ENCODE measurements at regions not wholly inside any gene's neighbourhood (a gene's known extent, or its start where the extent isn't known, plus 50 kb on each side); places are given as distances from the start of the nearest gene placed in this dataset.

DNA sequence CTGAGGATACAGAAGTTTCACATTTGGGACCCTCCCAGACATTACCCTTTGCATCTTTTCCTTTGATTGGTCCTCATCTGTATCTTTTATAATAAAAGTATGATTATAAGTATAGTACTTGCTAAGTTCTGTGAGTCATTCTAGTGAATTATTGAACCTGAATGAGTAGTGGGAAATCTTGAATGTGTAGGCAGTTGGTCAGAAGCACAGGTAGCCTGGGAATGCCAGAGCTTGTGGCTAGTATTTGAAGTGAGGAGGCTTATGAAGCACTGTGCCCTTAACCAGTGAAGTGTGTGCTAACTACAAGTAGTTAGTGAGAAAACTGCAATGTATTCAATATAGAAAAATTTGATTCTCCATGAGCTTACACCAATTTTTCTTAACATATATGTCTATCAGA is 257.6 kb downstream of the GRB14 start:
- Histone ChIP-seq H3K9me3 (no peaks in the 10 kb centered on the region), H3K27me3 (no peaks in the 10 kb centered on the region), H3K36me3 (no peaks in the 10 kb centered on the region), H3K27ac (no peak overlapping the region), H3K4me3 (no peak overlapping the region), H3K4me1 (no peaks in the 10 kb centered on the region)
- TF ChIP-seq CTCF (IDR thresholded peaks at IDR 0.05): no peak
- TF ChIP-seq EP300 (IDR thresholded peaks at IDR 0.05): no peak
- no peak for TF ChIP-seq POLR2AphosphoS5 (IDR thresholded peaks at IDR 0.05)
- TF ChIP-seq POLR2A (IDR thresholded peaks at IDR 0.05): no peak
- no peak for ATAC-seq

DNA sequence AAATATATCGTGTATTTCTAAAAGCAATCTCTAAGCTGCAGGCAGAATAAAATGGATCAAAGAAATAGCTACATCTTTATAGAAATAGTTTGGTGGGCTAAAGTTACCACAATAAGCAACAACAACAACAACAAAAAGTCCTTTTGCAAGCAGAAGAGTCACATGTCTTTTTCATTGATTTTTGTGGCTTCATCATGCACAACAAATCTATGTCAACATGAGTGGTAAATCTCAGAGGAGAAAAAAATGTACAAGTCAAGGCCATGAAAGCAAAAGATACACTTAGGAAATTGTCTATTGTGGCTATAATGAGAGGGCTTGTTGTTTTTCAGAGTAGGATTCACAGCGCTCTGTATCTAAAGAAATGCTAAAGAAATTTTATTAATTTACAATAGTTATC is 269.7 kb downstream of the GRB14 start:
- 87 to 90% methylated on average over 2 of the region's 2 CpGs for WGBS, 2 donors (ENCODE audit: low coverage in 1 of 2)

GRCh38 chr2:164335947-164336346 is 285.3 kb downstream of the GRB14 start:
- H3K27ac ChIP-seq: no peak overlapping the region
- H3K9me3 ChIP-seq: no peaks in the 10 kb centered on the region
- TF ChIP-seq POLR2A (IDR thresholded peaks at IDR 0.05): no peak
- TF ChIP-seq CTCF (IDR thresholded peaks at IDR 0.05): no peak
- no peak for TF ChIP-seq EP300 (IDR thresholded peaks at IDR 0.05)
- TF ChIP-seq POLR2AphosphoS5 (IDR thresholded peaks at IDR 0.05): no peak
- H3K36me3 ChIP-seq: no peaks in the 10 kb centered on the region
- H3K4me3 ChIP-seq: no peak overlapping the region
- H3K4me1 ChIP-seq: no peaks in the 10 kb centered on the region
- no peak for ATAC-seq
- WGBS, 2 donors (ENCODE audit: low coverage in 1 of 2): 62 to 69% methylated on average over 2 of the region's 2 CpGs
- no peaks in the 10 kb centered on the region for H3K27me3 ChIP-seq

More for the DNA sequence above, 269.7 kb downstream of the GRB14 start:
- TF ChIP-seq POLR2A (IDR thresholded peaks at IDR 0.05): no peak
- TF ChIP-seq EP300 (IDR thresholded peaks at IDR 0.05): no peak
- TF ChIP-seq CTCF (IDR thresholded peaks at IDR 0.05): no peak
- TF ChIP-seq POLR2AphosphoS5 (IDR thresholded peaks at IDR 0.05): no peak
- ATAC-seq: no peak
- H3K4me1 ChIP-seq: no peaks in the 10 kb centered on the region
- no peaks in the 10 kb centered on the region for H3K36me3 ChIP-seq
- no peaks in the 10 kb centered on the region for H3K9me3 ChIP-seq
- H3K27me3 ChIP-seq: no peaks in the 10 kb centered on the region
- H3K4me3 ChIP-seq: no peak overlapping the region
- no peak overlapping the region for H3K27ac ChIP-seq

GRCh38 chr2:164335128-164335527 is 286.2 kb downstream of the GRB14 start:
- WGBS, 2 donors (ENCODE audit: low coverage in 1 of 2): 100% methylated on average over 2 of the region's 2 CpGs; no CpG with 5 or more reads in 1 of the 2 donors
- Histone ChIP-seq H3K36me3 (no peaks in the 10 kb centered on the region), H3K4me1 (no peaks in the 10 kb centered on the region), H3K27ac (no peak overlapping the region), H3K27me3 (no peaks in the 10 kb centered on the region), H3K4me3 (no peak overlapping the region), H3K9me3 (no peaks in the 10 kb centered on the region)
- no peak for ATAC-seq
- TF ChIP-seq EP300 (IDR thresholded peaks at IDR 0.05): no peak
- TF ChIP-seq CTCF (IDR thresholded peaks at IDR 0.05): no peak
- no peak for TF ChIP-seq POLR2AphosphoS5 (IDR thresholded peaks at IDR 0.05)
- no peak for TF ChIP-seq POLR2A (IDR thresholded peaks at IDR 0.05)

DNA sequence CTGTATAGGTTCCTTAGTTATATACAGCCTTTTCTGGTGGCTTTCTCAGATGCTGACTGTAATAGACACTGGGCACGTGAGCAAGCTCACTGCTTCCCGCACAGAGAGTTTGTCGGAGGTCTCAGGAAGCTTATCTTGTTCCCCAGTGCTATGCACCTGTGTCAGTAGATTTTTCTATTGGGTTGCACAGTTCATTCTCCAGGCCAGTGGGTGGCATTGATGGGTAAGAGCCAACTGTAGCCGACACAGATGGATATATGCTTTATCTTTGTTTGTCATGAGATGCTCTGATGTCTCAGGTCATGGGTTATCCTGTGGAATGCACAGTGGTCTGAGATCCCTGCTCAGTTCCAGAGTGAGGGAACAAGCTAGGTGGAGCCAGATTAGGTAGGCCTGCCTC is 293.0 kb downstream of the GRB14 start:
- ATAC-seq: no peak
- Histone ChIP-seq H3K36me3 (no peaks in the 10 kb centered on the region), H3K27me3 (no peaks in the 10 kb centered on the region), H3K4me3 (no peak overlapping the region), H3K9me3 (peaks cover 0 to 17% (median 0%) of the 10 kb centered on the region in 3 donors), H3K27ac (no peak overlapping the region), H3K4me1 (no peaks in the 10 kb centered on the region)
- TF ChIP-seq POLR2AphosphoS5 (IDR thresholded peaks at IDR 0.05) (no peak), POLR2A (IDR thresholded peaks at IDR 0.05) (no peak), EP300 (IDR thresholded peaks at IDR 0.05) (no peak), CTCF (IDR thresholded peaks at IDR 0.05) (no peak)
- WGBS, 2 donors (ENCODE audit: low coverage in 1 of 2): 20 to 61% methylated on average over 1 to 3 of the region's 4 CpGs

All from gastroesophageal sphincter (tissue), 4 donors.